ENCODE measurements at regions not wholly inside any gene's neighbourhood (a gene's known extent, or its start where the extent isn't known, plus 50 kb on each side); places are given as distances from the start of the nearest gene placed in this dataset.

DNA sequence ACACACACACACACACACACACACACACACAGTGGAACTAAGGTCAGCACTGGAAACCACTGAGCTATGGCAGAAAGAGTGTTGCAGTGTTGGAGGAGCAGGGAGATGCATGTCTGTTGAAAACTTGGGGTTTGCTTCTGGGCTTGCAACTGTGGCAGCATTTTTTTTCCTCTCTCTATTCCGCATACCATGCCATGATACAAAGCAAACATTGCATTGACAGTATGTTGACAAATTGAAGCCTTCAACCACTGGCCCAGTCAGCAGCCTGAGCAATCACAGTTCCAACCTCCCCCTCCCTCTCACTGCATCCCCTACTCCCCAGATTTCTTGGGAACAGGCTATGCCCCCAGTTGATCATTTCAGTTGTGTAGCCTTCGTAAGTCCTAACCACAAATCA is 478.1 kb upstream of the WWC1 start:
- Mint-ChIP-seq H3K36me3 (no peaks in the 10 kb centered on the region), H3K9me3 (peaks cover 0 to 3% (median 0%) of the 10 kb centered on the region in 7 donors), H3K27me3 (ENCODE audit: low read depth in 3 of 3) (peaks cover 1 to 3% (median 3%) of the 10 kb centered on the region in 3 donors), H3K27ac (no peak overlapping the region), H3K4me1 (peaks cover 24% of the 10 kb centered on the region), H3K4me3 (no peak overlapping the region)
- Histone ChIP-seq H3K9me3 (replicated peaks in 1 of 2; ENCODE audit: control insufficient read depth in 1 of 2, insufficient read depth in 1 of 2, low read length in 2 of 2) (no peaks in the 10 kb centered on the region), H3K4me2 (replicated peaks; ENCODE audit: extremely low read depth, low read length, poor library complexity, severe bottlenecking) (no peak overlapping the region), H2AFZ (ENCODE audit: insufficient read depth, low read depth, low read length, poor library complexity, severe bottlenecking) (no peak overlapping the region), H3K4me3 (replicated peaks in 1 of 3; ENCODE audit: low read depth in 2 of 3, low read length in 3 of 3) (no peak overlapping the region), H3K9ac (ENCODE audit: insufficient read depth, low read length, poor library complexity, severe bottlenecking) (no peak overlapping the region), H3K4me1 (ENCODE audit: control insufficient read depth in 1 of 2, insufficient read depth in 2 of 2, low read length in 2 of 2) (peaks cover 12 to 14% of the 10 kb centered on the region in 2 donors), H3K27me3 (ENCODE audit: control insufficient read depth in 2 of 2, insufficient read depth in 2 of 2, low read length in 2 of 2) (no peaks in the 10 kb centered on the region), H3K79me2 (ENCODE audit: insufficient read depth, low read length) (no peaks in the 10 kb centered on the region), H3K27ac (ENCODE audit: low read depth in 1 of 2, low read length in 2 of 2) (no peak overlapping the region), H3K36me3 (replicated peaks in 1 of 2; ENCODE audit: control insufficient read depth in 1 of 2, insufficient read depth in 2 of 2, low read length in 2 of 2) (no peaks in the 10 kb centered on the region), H4K20me1 (ENCODE audit: insufficient read depth, low read length) (no peaks in the 10 kb centered on the region)
- DNase-seq, result no peak
- no CpG with 5 or more reads among the region's 2 CpGs for WGBS (ENCODE audit: insufficient coverage)
- intact Hi-C loops (cut with micrococcal nuclease), result no loop called here
- TF ChIP-seq, protein P1, sequence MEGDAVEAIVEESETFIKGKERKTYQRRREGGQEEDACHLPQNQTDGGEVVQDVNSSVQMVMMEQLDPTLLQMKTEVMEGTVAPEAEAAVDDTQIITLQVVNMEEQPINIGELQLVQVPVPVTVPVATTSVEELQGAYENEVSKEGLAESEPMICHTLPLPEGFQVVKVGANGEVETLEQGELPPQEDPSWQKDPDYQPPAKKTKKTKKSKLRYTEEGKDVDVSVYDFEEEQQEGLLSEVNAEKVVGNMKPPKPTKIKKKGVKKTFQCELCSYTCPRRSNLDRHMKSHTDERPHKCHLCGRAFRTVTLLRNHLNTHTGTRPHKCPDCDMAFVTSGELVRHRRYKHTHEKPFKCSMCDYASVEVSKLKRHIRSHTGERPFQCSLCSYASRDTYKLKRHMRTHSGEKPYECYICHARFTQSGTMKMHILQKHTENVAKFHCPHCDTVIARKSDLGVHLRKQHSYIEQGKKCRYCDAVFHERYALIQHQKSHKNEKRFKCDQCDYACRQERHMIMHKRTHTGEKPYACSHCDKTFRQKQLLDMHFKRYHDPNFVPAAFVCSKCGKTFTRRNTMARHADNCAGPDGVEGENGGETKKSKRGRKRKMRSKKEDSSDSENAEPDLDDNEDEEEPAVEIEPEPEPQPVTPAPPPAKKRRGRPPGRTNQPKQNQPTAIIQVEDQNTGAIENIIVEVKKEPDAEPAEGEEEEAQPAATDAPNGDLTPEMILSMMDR (IDR thresholded peaks at IDR 0.05), result no peak

DNA sequence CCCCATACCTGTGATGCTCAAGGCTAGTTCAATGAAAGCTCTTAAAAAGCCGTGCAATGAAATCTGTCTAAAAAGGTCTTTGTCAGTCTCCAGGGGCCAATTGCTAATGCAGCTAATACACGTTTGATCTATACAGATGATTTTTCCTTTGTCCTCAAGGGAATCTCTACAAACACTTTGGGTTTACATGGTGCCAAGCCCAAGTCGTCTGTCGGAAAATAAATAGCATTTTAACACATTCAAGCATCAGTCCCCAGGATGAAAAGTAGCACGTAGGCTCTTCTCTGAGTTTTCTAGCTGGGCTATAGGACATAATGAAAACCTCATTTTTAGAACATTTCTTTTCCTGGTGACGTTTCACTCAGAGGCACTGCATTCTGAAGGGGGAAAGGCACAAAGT is 477.4 kb upstream of the WWC1 start:
- Mint-ChIP-seq H3K4me3 (no peak overlapping the region), H3K4me1 (peaks cover 24% of the 10 kb centered on the region), H3K36me3 (no peaks in the 10 kb centered on the region), H3K27ac (no peak overlapping the region), H3K9me3 (peaks cover 0 to 3% (median 0%) of the 10 kb centered on the region in 7 donors), H3K27me3 (ENCODE audit: low read depth in 3 of 3) (peaks cover 3% of the 10 kb centered on the region in 3 donors)
- H4K20me1 ChIP-seq (ENCODE audit: insufficient read depth, low read length), result no peaks in the 10 kb centered on the region
- no peaks in the 10 kb centered on the region for H3K79me2 ChIP-seq (ENCODE audit: insufficient read depth, low read length)
- TF ChIP-seq, protein P1 (IDR thresholded peaks at IDR 0.05), result no peak
- no peak overlapping the region for H3K27ac ChIP-seq (ENCODE audit: low read depth in 1 of 2, low read length in 2 of 2)
- no peak overlapping the region for H3K4me3 ChIP-seq (replicated peaks in 1 of 3; ENCODE audit: low read depth in 2 of 3, low read length in 3 of 3)
- WGBS (ENCODE audit: insufficient coverage), result 100% methylated on average over 3 of the region's 6 CpGs
- no peak for DNase-seq
- intact Hi-C loops (cut with micrococcal nuclease), result no loop called here
- H3K36me3 ChIP-seq (replicated peaks in 1 of 2; ENCODE audit: control insufficient read depth in 1 of 2, insufficient read depth in 2 of 2, low read length in 2 of 2), result no peaks in the 10 kb centered on the region
- H3K27me3 ChIP-seq (ENCODE audit: control insufficient read depth in 2 of 2, insufficient read depth in 2 of 2, low read length in 2 of 2), result no peaks in the 10 kb centered on the region
- H3K9ac ChIP-seq (ENCODE audit: insufficient read depth, low read length, poor library complexity, severe bottlenecking), result no peak overlapping the region
- no peaks in the 10 kb centered on the region for H3K9me3 ChIP-seq (replicated peaks in 1 of 2; ENCODE audit: control insufficient read depth in 1 of 2, insufficient read depth in 1 of 2, low read length in 2 of 2)
- peaks cover 12 to 14% of the 10 kb centered on the region in 2 donors for H3K4me1 ChIP-seq (ENCODE audit: control insufficient read depth in 1 of 2, insufficient read depth in 2 of 2, low read length in 2 of 2)
- H2AFZ ChIP-seq (ENCODE audit: insufficient read depth, low read depth, low read length, poor library complexity, severe bottlenecking), result no peak overlapping the region
- no peak overlapping the region for H3K4me2 ChIP-seq (replicated peaks; ENCODE audit: extremely low read depth, low read length, poor library complexity, severe bottlenecking)

Data from CD14-positive monocyte (primary cell).